T-helper 1 cell treated with Interleukin-12 subunit alpha and Interleukin-12 subunit beta and Interleukin-4 antibody, amounts not matched to agents 30 μg/mL and 1 μg/mL, for 36 hours (primary cell): ENCODE measurements at regions not wholly inside any gene's neighbourhood (a gene's known extent, or its start where the extent isn't known, plus 50 kb on each side); places are given as distances from the start of the nearest gene placed in this dataset.

Experiments used
- H3K27ac Mint-ChIP-seq: one replicate; pipeline ENCODE4 v1.8.0; 2021; ENCODE audit warnings: mild to moderate bottlenecking, mixed read lengths
- H3K27me3 Mint-ChIP-seq: one replicate; pipeline ENCODE4 v1.8.0; 2021; ENCODE audit warnings: low read depth, mixed read lengths
- H3K36me3 Mint-ChIP-seq: one replicate; pipeline ENCODE4 v1.8.0; 2021; ENCODE audit warnings: low read depth, mixed read lengths
- H3K4me1 Mint-ChIP-seq: one replicate; pipeline ENCODE4 v1.8.0; 2021; ENCODE audit warnings: low read depth, mixed read lengths
- H3K4me3 Mint-ChIP-seq: one replicate; pipeline ENCODE4 v1.8.0; 2021; ENCODE audit warnings: mild to moderate bottlenecking, moderate library complexity, mixed read lengths
- H3K9me3 Mint-ChIP-seq: one replicate; pipeline ENCODE4 v1.8.0; 2021; ENCODE audit warnings: mixed read lengths

DNA sequence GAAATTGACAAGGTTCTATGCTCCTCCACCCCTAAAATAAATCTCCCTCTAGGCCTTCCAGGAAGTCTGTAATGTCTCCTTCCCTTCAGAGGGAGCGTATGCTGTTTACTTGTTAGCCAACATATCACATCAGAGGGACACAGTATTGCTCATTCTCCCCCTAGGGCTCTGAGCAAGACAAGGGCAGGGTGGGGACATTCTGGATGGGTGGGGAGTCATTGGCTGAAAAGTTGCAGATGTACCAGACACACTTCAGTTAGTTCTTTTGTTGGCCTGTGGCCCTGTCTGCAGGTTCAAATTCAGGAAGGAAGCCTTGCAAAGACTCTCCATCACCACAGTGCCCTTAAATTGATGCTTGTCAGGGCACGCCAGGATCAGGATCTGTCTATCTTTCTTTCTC lies 106.3 kb upstream of the TEX13D start:
- Mint-ChIP-seq H3K9me3 (no peaks in the 10 kb centered on the region), H3K27me3 (no peaks in the 10 kb centered on the region), H3K36me3 (peaks cover 4% of the 10 kb centered on the region), H3K4me1 (peaks cover 19% of the 10 kb centered on the region), H3K4me3 (no peak overlapping the region), H3K27ac (no peak overlapping the region)

DNA sequence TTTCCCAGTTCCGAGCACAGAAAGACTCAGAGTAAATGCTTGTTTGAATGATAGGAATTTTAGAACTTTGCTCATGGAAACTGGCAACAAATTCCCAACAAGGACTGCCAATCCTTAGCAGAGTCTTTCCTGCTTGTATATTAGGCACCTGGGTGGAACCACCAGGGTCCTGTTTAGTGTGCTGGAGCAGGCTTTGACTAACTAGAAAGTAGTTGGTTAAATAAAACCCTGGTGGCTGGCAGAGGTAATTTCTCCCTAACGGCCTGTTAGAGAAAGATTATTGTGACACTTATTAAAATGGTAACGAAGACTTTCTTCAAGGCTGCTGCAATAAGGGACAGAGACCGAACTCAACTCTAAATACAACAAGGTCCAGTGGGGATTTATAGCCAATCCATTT lies 103.6 kb upstream of the TEX13D start:
- no peaks in the 10 kb centered on the region for H3K27me3 Mint-ChIP-seq
- H3K4me1 Mint-ChIP-seq: peaks cover 20% of the 10 kb centered on the region
- H3K4me3 Mint-ChIP-seq: no peak overlapping the region
- H3K27ac Mint-ChIP-seq: no peak overlapping the region
- H3K9me3 Mint-ChIP-seq: no peaks in the 10 kb centered on the region
- no peaks in the 10 kb centered on the region for H3K36me3 Mint-ChIP-seq

GRCh38 chrX:124229374-124229773 lies 103.1 kb upstream of the TEX13D start:
- Mint-ChIP-seq H3K36me3 (no peaks in the 10 kb centered on the region), H3K27ac (no peak overlapping the region), H3K4me3 (no peak overlapping the region), H3K4me1 (peaks cover 20% of the 10 kb centered on the region), H3K27me3 (no peaks in the 10 kb centered on the region), H3K9me3 (no peaks in the 10 kb centered on the region)

GRCh38 chrX:124230655-124231450 lies 101.6 kb upstream of the TEX13D start:
- Mint-ChIP-seq H3K9me3 (no peaks in the 10 kb centered on the region), H3K36me3 (no peaks in the 10 kb centered on the region), H3K27ac (no peak overlapping the region)

DNA sequence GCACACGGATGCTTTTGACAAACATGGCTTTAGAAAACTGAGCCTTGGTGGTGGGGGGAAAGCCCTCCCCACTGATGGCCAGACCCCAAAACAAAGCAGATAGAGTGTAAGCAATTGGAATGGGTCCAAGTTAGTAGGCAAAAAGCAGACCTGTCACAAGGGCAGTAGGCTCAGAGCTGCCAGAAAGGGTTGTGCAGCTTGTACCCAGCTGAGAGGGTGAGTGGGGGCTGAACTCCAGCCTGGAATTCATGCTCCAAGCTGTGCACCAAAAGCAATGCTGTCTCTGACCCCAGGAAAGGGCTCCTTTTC lies 101.1 kb upstream of the TEX13D start:
- no peak overlapping the region for H3K4me3 Mint-ChIP-seq
- H3K9me3 Mint-ChIP-seq: no peaks in the 10 kb centered on the region
- H3K4me1 Mint-ChIP-seq: peaks cover 16% of the 10 kb centered on the region
- H3K36me3 Mint-ChIP-seq: no peaks in the 10 kb centered on the region
- H3K27ac Mint-ChIP-seq: no peak overlapping the region
- H3K27me3 Mint-ChIP-seq: no peaks in the 10 kb centered on the region

More at GRCh38 chrX:124230655-124231450, 101.6 kb upstream of the TEX13D start:
- peaks cover 16% of the 10 kb centered on the region for H3K4me1 Mint-ChIP-seq
- no peak overlapping the region for H3K4me3 Mint-ChIP-seq
- H3K27me3 Mint-ChIP-seq: no peaks in the 10 kb centered on the region

GRCh38 chrX:124232523-124233201 lies 99.8 kb upstream of the TEX13D start:
- Mint-ChIP-seq H3K4me3 (no peak overlapping the region), H3K36me3 (no peaks in the 10 kb centered on the region), H3K4me1 (peaks cover 12% of the 10 kb centered on the region), H3K27ac (peak overlapping the region; percentile 31), H3K9me3 (no peaks in the 10 kb centered on the region), H3K27me3 (no peaks in the 10 kb centered on the region)

DNA sequence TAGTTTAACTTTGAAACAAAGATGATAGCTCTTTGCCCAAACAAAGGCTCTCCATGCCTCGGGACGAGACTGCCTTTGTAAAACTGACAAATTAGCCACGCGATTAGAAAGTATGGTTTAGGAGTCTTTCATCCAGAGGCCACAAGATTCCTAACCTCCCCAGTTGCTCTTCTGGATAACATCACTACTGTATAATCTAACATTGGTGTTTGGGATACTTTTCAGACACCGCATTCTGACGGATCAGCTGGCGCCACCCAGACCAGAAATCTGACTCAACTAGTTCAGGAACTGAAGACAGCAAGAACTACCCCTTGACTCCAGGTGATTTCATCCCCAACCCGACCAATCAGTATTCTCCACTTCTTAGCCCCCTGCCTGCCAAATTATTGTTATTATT lies 98.1 kb upstream of the TEX13D start:
- Mint-ChIP-seq H3K27ac (no peak overlapping the region), H3K4me3 (no peak overlapping the region), H3K36me3 (no peaks in the 10 kb centered on the region), H3K4me1 (peaks cover 25% of the 10 kb centered on the region), H3K27me3 (no peaks in the 10 kb centered on the region), H3K9me3 (no peaks in the 10 kb centered on the region)

DNA sequence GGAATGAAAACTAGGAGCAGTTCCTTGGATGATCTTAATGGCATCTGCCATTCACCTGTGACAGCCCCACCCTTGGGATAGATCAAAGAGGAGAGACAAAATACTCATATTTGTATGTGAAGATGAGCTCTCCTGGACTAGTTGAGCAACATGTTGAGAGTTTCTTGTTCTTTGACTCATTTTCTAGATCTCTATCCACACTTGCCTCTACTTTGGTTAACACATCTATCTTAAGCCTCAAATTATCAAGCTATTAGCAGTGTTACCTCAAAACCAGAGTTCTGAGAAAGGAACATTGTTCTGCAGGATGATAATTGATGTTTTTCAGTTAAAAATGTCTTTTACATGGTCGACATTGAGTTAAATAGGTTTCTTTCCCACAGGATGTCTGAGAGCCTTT lies 94.2 kb upstream of the TEX13D start:
- Mint-ChIP-seq H3K27me3 (peaks cover 5% of the 10 kb centered on the region), H3K4me1 (peaks cover 30% of the 10 kb centered on the region), H3K27ac (peak overlapping the region; percentile 27), H3K9me3 (no peaks in the 10 kb centered on the region), H3K4me3 (no peak overlapping the region), H3K36me3 (no peaks in the 10 kb centered on the region)

DNA sequence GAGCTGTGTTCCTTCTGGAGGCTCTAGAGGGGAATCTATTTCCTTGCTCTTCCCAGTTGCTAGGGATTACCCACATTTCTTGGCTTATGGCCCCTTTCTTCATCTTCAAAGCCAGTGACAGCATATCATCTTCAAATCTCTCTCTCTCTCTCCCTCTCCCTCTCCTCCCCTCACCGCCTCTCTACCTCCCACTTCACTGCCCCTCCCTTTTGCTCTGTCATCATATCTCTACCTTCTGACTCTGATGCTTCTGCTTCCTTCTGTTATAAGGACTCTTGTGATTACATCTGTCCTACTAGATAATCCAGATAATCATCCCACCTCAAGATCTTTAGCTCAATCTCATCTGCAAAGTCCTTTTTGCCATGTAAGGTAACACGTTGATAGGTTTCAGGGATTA lies 93.1 kb upstream of the TEX13D start:
- Mint-ChIP-seq H3K4me1 (peaks cover 27% of the 10 kb centered on the region), H3K27me3 (peaks cover 5% of the 10 kb centered on the region), H3K36me3 (no peaks in the 10 kb centered on the region), H3K27ac (peak overlapping the region; percentile 53), H3K4me3 (no peak overlapping the region), H3K9me3 (no peaks in the 10 kb centered on the region)

DNA sequence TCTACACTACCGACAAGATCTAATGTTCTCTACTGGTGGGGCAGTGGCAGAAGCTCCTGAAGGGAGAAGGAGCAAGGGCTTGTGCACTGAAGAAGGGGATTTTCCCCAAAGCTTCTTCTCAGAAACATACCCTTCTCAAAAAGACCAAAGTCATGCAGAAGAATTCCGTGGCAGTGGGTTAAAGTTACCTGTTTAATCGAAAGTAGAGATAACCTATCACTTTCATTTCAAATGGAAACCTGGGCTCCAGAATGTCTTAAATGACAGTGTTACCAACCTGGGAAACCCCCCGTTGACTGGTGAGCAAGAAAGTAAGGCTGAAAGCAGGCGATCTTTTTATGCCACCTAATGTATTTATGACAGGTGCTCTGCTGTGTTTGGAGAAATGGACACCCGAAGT lies 92.5 kb upstream of the TEX13D start:
- Mint-ChIP-seq H3K4me1 (peaks cover 27% of the 10 kb centered on the region), H3K4me3 (peak overlapping the region; percentile 40), H3K27ac (peak overlapping the region; percentile 53)

DNA sequence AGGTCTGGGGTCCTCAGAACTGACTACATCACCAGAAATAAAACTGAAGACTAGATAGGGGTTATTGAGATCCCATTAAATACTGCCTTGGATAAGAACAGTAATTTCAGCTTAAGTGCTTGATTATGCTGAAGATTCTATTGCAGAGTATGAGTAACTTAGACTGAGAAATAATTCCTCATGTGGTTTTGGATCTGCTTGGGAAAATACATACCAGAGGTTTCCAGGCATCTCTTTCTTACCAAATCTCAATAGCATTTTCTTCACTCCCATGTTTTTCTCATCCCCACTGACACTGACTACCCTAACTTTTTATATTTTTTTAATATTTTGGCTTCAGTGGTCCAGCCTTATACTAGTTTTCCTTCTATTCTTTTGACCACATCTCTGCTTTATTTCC lies 92.0 kb upstream of the TEX13D start:
- no peaks in the 10 kb centered on the region for H3K36me3 Mint-ChIP-seq
- no peak overlapping the region for H3K27ac Mint-ChIP-seq
- no peaks in the 10 kb centered on the region for H3K9me3 Mint-ChIP-seq
- H3K4me1 Mint-ChIP-seq: peaks cover 27% of the 10 kb centered on the region
- H3K4me3 Mint-ChIP-seq: no peak overlapping the region
- peaks cover 5% of the 10 kb centered on the region for H3K27me3 Mint-ChIP-seq

More for the DNA sequence above, 92.5 kb upstream of the TEX13D start:
- H3K9me3 Mint-ChIP-seq: no peaks in the 10 kb centered on the region
- H3K36me3 Mint-ChIP-seq: no peaks in the 10 kb centered on the region
- peaks cover 5% of the 10 kb centered on the region for H3K27me3 Mint-ChIP-seq

DNA sequence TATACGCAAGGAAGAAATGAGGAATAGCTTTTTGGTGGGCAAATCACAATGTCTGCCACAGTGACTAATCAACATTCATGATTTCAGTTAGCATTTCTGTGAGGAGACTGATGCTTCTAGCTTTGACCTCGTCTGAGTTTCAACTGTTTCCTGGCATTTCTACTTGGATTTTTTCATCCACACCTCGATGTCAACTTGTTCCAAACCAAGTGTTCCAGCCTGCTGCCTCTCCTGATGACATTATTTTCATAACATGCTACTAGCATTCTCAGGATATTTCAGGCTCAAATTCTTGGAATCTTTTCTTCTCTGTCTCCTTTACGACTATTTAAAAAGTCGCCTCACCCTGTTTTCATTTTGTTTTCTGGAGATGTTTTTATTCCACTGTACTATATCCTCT lies 90.3 kb upstream of the TEX13D start:
- peaks cover 27% of the 10 kb centered on the region for H3K4me1 Mint-ChIP-seq
- no peaks in the 10 kb centered on the region for H3K9me3 Mint-ChIP-seq
- no peak overlapping the region for H3K27ac Mint-ChIP-seq
- H3K27me3 Mint-ChIP-seq: peaks cover 5% of the 10 kb centered on the region
- H3K4me3 Mint-ChIP-seq: no peak overlapping the region
- no peaks in the 10 kb centered on the region for H3K36me3 Mint-ChIP-seq

- Mint-ChIP-seq H3K4me1 (peaks cover 8% of the 10 kb centered on the region), H3K27me3 (no peaks in the 10 kb centered on the region), H3K9me3 (peaks cover 11% of the 10 kb centered on the region), H3K27ac (no peak overlapping the region), H3K4me3 (no peak overlapping the region), H3K36me3 (peaks cover 4% of the 10 kb centered on the region)
Observed at GRCh38 chrX:124249345-124249744, 83.1 kb upstream of the TEX13D start.

DNA sequence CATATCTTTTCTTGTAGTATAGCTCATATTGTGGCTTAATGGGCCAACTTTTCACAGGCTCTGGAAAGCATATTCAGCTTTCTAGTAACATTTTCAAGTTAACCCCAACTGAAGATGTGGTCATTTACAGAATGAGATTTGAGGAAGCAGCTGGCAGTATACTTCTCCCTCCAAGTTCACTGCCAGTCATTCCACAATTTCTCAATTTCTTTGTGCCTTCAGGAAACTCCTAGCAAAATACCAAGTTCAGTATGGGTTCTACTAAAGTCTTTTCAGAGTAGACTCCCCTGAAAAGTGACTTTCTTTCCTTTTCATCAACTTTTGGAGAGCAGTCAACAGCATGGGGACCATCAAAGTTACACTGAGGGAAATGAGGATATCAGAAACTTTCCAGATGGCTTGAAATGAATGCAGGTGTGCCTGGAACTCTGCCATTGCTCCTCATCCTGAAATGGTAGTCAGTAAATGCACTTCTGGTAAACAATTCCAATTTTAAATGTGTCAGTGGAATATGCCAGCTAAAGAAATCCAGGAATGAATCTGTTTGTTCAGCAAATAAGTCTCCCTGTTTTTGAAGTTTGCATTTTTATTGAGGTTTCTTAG lies 81.5 kb upstream of the TEX13D start:
- Mint-ChIP-seq H3K27ac (no peak overlapping the region), H3K36me3 (peaks cover 4% of the 10 kb centered on the region), H3K4me3 (no peak overlapping the region), H3K27me3 (no peaks in the 10 kb centered on the region), H3K4me1 (peaks cover 8% of the 10 kb centered on the region), H3K9me3 (peaks cover 11% of the 10 kb centered on the region)

- Mint-ChIP-seq H3K9me3 (no peaks in the 10 kb centered on the region), H3K27me3 (no peaks in the 10 kb centered on the region), H3K4me1 (peaks cover 2% of the 10 kb centered on the region), H3K36me3 (no peaks in the 10 kb centered on the region), H3K4me3 (no peak overlapping the region), H3K27ac (no peak overlapping the region)
Observed at GRCh38 chrX:124254611-124255010, 77.8 kb upstream of the TEX13D start.
